ENCODE measurements at regions not wholly inside any gene's neighbourhood (a gene's known extent, or its start where the extent isn't known, plus 50 kb on each side); places are given as distances from the start of the nearest gene placed in this dataset.
A peak's percentile ranks its signal among the peaks of the same experiment; 100 is the strongest.

- Histone ChIP-seq H3K4me3 (ENCODE audit: low read depth, low read length) (no peak overlapping the region), H3K27me3 (ENCODE audit: control insufficient read depth, insufficient read depth, low read length) (no peaks in the 10 kb centered on the region), H3K36me3 (ENCODE audit: control insufficient read depth, insufficient read depth, low read length) (no peaks in the 10 kb centered on the region), H3K9me3 (ENCODE audit: control insufficient read depth, insufficient read depth, low read length) (no peaks in the 10 kb centered on the region), H3K4me1 (ENCODE audit: control insufficient read depth, insufficient read depth, low read length) (no peaks in the 10 kb centered on the region), H3K27ac (ENCODE audit: low read depth, low read length) (no peak overlapping the region)
- DNase-seq (ENCODE audit: low read depth in 4 of 6, low spot score in 6 of 6) = no peak
- WGBS (ENCODE audit: insufficient coverage) = 89% methylated on average over 8 of the region's 8 CpGs
These were observed 192.8 kb upstream of the AKR1E2 start for GRCh38 chr10:4633186-4633585.

- no peak overlapping the region for H3K4me3 ChIP-seq (ENCODE audit: low read depth, low read length)
- no peaks in the 10 kb centered on the region for H3K4me1 ChIP-seq (ENCODE audit: control insufficient read depth, insufficient read depth, low read length)
- no peaks in the 10 kb centered on the region for H3K27me3 ChIP-seq (ENCODE audit: control insufficient read depth, insufficient read depth, low read length)
- WGBS (ENCODE audit: insufficient coverage) = 93% methylated on average over 2 of the region's 5 CpGs
- H3K9me3 ChIP-seq (ENCODE audit: control insufficient read depth, insufficient read depth, low read length) = no peaks in the 10 kb centered on the region
- no peaks in the 10 kb centered on the region for H3K36me3 ChIP-seq (ENCODE audit: control insufficient read depth, insufficient read depth, low read length)
- no peak for DNase-seq (ENCODE audit: low read depth in 4 of 6, low spot score in 6 of 6)
- no peak overlapping the region for H3K27ac ChIP-seq (ENCODE audit: low read depth, low read length)
These were observed 193.2 kb upstream of the AKR1E2 start for GRCh38 chr10:4632757-4633156.

GRCh38 chr10:4626919-4627318, 199.1 kb upstream of the AKR1E2 start:
- H3K36me3 ChIP-seq (ENCODE audit: control insufficient read depth, insufficient read depth, low read length) = no peaks in the 10 kb centered on the region
- H3K27ac ChIP-seq (ENCODE audit: low read depth, low read length) = no peak overlapping the region
- 93% methylated on average over 3 of the region's 3 CpGs for WGBS (ENCODE audit: insufficient coverage)
- H3K27me3 ChIP-seq (ENCODE audit: control insufficient read depth, insufficient read depth, low read length) = no peaks in the 10 kb centered on the region
- no peak overlapping the region for H3K4me3 ChIP-seq (ENCODE audit: low read depth, low read length)
- no peak for DNase-seq (ENCODE audit: low read depth in 4 of 6, low spot score in 6 of 6)
- no peaks in the 10 kb centered on the region for H3K9me3 ChIP-seq (ENCODE audit: control insufficient read depth, insufficient read depth, low read length)
- H3K4me1 ChIP-seq (ENCODE audit: control insufficient read depth, insufficient read depth, low read length) = no peaks in the 10 kb centered on the region

- Histone ChIP-seq H3K27me3 (ENCODE audit: control insufficient read depth, insufficient read depth, low read length) (no peaks in the 10 kb centered on the region), H3K9me3 (ENCODE audit: control insufficient read depth, insufficient read depth, low read length) (no peaks in the 10 kb centered on the region), H3K36me3 (ENCODE audit: control insufficient read depth, insufficient read depth, low read length) (no peaks in the 10 kb centered on the region), H3K4me1 (ENCODE audit: control insufficient read depth, insufficient read depth, low read length) (no peaks in the 10 kb centered on the region), H3K4me3 (ENCODE audit: low read depth, low read length) (no peak overlapping the region), H3K27ac (ENCODE audit: low read depth, low read length) (no peak overlapping the region)
- peak in 1 of 6 donors; percentile 42 for DNase-seq (ENCODE audit: low read depth in 4 of 6, low spot score in 6 of 6)
- WGBS (ENCODE audit: insufficient coverage) = no CpG with 5 or more reads among the region's 1 CpG
These were observed 202.1 kb upstream of the AKR1E2 start for GRCh38 chr10:4623757-4624420.

- Histone ChIP-seq H3K27me3 (ENCODE audit: control insufficient read depth, insufficient read depth, low read length) (no peaks in the 10 kb centered on the region), H3K4me3 (ENCODE audit: low read depth, low read length) (no peak overlapping the region), H3K4me1 (ENCODE audit: control insufficient read depth, insufficient read depth, low read length) (no peaks in the 10 kb centered on the region), H3K9me3 (ENCODE audit: control insufficient read depth, insufficient read depth, low read length) (no peaks in the 10 kb centered on the region), H3K27ac (ENCODE audit: low read depth, low read length) (no peak overlapping the region), H3K36me3 (ENCODE audit: control insufficient read depth, insufficient read depth, low read length) (no peaks in the 10 kb centered on the region)
- WGBS (ENCODE audit: insufficient coverage) = no CpG with 5 or more reads among the region's 7 CpGs
- DNase-seq (ENCODE audit: low read depth in 4 of 6, low spot score in 6 of 6) = no peak
These were observed 202.8 kb upstream of the AKR1E2 start for GRCh38 chr10:4623200-4623599.

GRCh38 chr10:4622384-4622783, 203.6 kb upstream of the AKR1E2 start:
- H3K4me1 ChIP-seq (ENCODE audit: control insufficient read depth, insufficient read depth, low read length) = no peaks in the 10 kb centered on the region
- H3K27ac ChIP-seq (ENCODE audit: low read depth, low read length) = no peak overlapping the region
- no CpG with 5 or more reads among the region's 2 CpGs for WGBS (ENCODE audit: insufficient coverage)
- DNase-seq (ENCODE audit: low read depth in 4 of 6, low spot score in 6 of 6) = peak in 1 of 6 donors; percentile 30
- H3K9me3 ChIP-seq (ENCODE audit: control insufficient read depth, insufficient read depth, low read length) = no peaks in the 10 kb centered on the region
- H3K4me3 ChIP-seq (ENCODE audit: low read depth, low read length) = no peak overlapping the region
- no peaks in the 10 kb centered on the region for H3K27me3 ChIP-seq (ENCODE audit: control insufficient read depth, insufficient read depth, low read length)
- no peaks in the 10 kb centered on the region for H3K36me3 ChIP-seq (ENCODE audit: control insufficient read depth, insufficient read depth, low read length)

- H3K4me3 ChIP-seq (ENCODE audit: low read depth, low read length) = no peak overlapping the region
- no peak for DNase-seq (ENCODE audit: low read depth in 4 of 6, low spot score in 6 of 6)
- no peaks in the 10 kb centered on the region for H3K27me3 ChIP-seq (ENCODE audit: control insufficient read depth, insufficient read depth, low read length)
- no peaks in the 10 kb centered on the region for H3K4me1 ChIP-seq (ENCODE audit: control insufficient read depth, insufficient read depth, low read length)
- no peak overlapping the region for H3K27ac ChIP-seq (ENCODE audit: low read depth, low read length)
- peaks cover 2% of the 10 kb centered on the region for H3K9me3 ChIP-seq (ENCODE audit: control insufficient read depth, insufficient read depth, low read length)
- no peaks in the 10 kb centered on the region for H3K36me3 ChIP-seq (ENCODE audit: control insufficient read depth, insufficient read depth, low read length)
- no CpG with 5 or more reads among the region's 1 CpG for WGBS (ENCODE audit: insufficient coverage)
These were observed 208.4 kb upstream of the AKR1E2 start for GRCh38 chr10:4617589-4617988.

GRCh38 chr10:4615042-4615441, 211.0 kb upstream of the AKR1E2 start:
- Histone ChIP-seq H3K27ac (ENCODE audit: low read depth, low read length) (no peak overlapping the region), H3K4me3 (ENCODE audit: low read depth, low read length) (no peak overlapping the region), H3K36me3 (ENCODE audit: control insufficient read depth, insufficient read depth, low read length) (no peaks in the 10 kb centered on the region), H3K4me1 (ENCODE audit: control insufficient read depth, insufficient read depth, low read length) (no peaks in the 10 kb centered on the region), H3K27me3 (ENCODE audit: control insufficient read depth, insufficient read depth, low read length) (no peaks in the 10 kb centered on the region), H3K9me3 (ENCODE audit: control insufficient read depth, insufficient read depth, low read length) (peaks cover 2% of the 10 kb centered on the region)
- no CpG with 5 or more reads among the region's 1 CpG for WGBS (ENCODE audit: insufficient coverage)
- DNase-seq (ENCODE audit: low read depth in 4 of 6, low spot score in 6 of 6) = no peak

- H3K4me3 ChIP-seq (ENCODE audit: low read depth, low read length) = no peak overlapping the region
- H3K4me1 ChIP-seq (ENCODE audit: control insufficient read depth, insufficient read depth, low read length) = no peaks in the 10 kb centered on the region
- no CpG with 5 or more reads among the region's 1 CpG for WGBS (ENCODE audit: insufficient coverage)
- H3K36me3 ChIP-seq (ENCODE audit: control insufficient read depth, insufficient read depth, low read length) = no peaks in the 10 kb centered on the region
- no peaks in the 10 kb centered on the region for H3K9me3 ChIP-seq (ENCODE audit: control insufficient read depth, insufficient read depth, low read length)
- H3K27ac ChIP-seq (ENCODE audit: low read depth, low read length) = no peak overlapping the region
- peak in 2 of 6 donors; percentile 16 to 71 for DNase-seq (ENCODE audit: low read depth in 4 of 6, low spot score in 6 of 6)
- H3K27me3 ChIP-seq (ENCODE audit: control insufficient read depth, insufficient read depth, low read length) = no peaks in the 10 kb centered on the region
These were observed 216.8 kb upstream of the AKR1E2 start for GRCh38 chr10:4609251-4609650.

GRCh38 chr10:4607681-4608080, 218.3 kb upstream of the AKR1E2 start:
- H3K36me3 ChIP-seq (ENCODE audit: control insufficient read depth, insufficient read depth, low read length) = no peaks in the 10 kb centered on the region
- H3K27me3 ChIP-seq (ENCODE audit: control insufficient read depth, insufficient read depth, low read length) = no peaks in the 10 kb centered on the region
- no peaks in the 10 kb centered on the region for H3K9me3 ChIP-seq (ENCODE audit: control insufficient read depth, insufficient read depth, low read length)
- no peaks in the 10 kb centered on the region for H3K4me1 ChIP-seq (ENCODE audit: control insufficient read depth, insufficient read depth, low read length)
- whole genome bisulfite sequencing (ENCODE audit: insufficient coverage) = 72% methylated on average over 10 of the region's 13 CpGs
- no peak for DNase-seq (ENCODE audit: low read depth in 4 of 6, low spot score in 6 of 6)
- H3K27ac ChIP-seq (ENCODE audit: low read depth, low read length) = no peak overlapping the region
- no peak overlapping the region for H3K4me3 ChIP-seq (ENCODE audit: low read depth, low read length)
